ENCODE measurements at regions not wholly inside any gene's neighbourhood (a gene's known extent, or its start where the extent isn't known, plus 50 kb on each side); places are given as distances from the start of the nearest gene placed in this dataset.
"Not testable (repeated sequence)": the region's sequence is repeated elsewhere in the genome, so short reads cannot be mapped to it uniquely, and the experiment has no call there.

DNA sequence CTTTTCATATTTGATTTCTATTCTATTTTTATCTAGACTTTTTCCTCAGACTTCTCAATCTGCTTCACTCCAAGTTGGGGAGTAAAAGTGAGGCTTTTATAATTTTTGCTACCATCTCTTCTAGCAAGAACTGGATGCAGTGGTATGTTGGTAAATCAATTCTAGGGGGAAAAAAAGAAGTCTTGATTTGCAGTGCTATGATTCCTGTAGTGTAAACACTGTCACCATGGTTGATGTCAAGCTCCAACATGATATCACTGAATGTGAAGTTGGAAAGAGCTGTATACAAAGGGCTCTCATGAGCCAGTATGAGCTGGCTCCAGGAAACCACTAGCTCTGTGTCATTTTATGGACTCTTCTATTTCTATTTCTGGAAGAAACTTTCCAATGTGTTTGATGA, 439.2 kb downstream of the NTRK2 start:
- H3K27ac ChIP-seq = no peak overlapping the region
- TF ChIP-seq, protein P1, sequence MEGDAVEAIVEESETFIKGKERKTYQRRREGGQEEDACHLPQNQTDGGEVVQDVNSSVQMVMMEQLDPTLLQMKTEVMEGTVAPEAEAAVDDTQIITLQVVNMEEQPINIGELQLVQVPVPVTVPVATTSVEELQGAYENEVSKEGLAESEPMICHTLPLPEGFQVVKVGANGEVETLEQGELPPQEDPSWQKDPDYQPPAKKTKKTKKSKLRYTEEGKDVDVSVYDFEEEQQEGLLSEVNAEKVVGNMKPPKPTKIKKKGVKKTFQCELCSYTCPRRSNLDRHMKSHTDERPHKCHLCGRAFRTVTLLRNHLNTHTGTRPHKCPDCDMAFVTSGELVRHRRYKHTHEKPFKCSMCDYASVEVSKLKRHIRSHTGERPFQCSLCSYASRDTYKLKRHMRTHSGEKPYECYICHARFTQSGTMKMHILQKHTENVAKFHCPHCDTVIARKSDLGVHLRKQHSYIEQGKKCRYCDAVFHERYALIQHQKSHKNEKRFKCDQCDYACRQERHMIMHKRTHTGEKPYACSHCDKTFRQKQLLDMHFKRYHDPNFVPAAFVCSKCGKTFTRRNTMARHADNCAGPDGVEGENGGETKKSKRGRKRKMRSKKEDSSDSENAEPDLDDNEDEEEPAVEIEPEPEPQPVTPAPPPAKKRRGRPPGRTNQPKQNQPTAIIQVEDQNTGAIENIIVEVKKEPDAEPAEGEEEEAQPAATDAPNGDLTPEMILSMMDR (IDR thresholded peaks at IDR 0.05) = no peak
- no peak for TF ChIP-seq ZFX (IDR thresholded peaks at IDR 0.05; ENCODE audit: borderline replicate concordance)

GRCh38 chr9:85108229-85108628, 438.7 kb downstream of the NTRK2 start:
- no peak overlapping the region for H3K27ac ChIP-seq
- TF ChIP-seq, protein P1 (IDR thresholded peaks at IDR 0.05) = no peak
- no peak for TF ChIP-seq ZFX (IDR thresholded peaks at IDR 0.05; ENCODE audit: borderline replicate concordance)

DNA sequence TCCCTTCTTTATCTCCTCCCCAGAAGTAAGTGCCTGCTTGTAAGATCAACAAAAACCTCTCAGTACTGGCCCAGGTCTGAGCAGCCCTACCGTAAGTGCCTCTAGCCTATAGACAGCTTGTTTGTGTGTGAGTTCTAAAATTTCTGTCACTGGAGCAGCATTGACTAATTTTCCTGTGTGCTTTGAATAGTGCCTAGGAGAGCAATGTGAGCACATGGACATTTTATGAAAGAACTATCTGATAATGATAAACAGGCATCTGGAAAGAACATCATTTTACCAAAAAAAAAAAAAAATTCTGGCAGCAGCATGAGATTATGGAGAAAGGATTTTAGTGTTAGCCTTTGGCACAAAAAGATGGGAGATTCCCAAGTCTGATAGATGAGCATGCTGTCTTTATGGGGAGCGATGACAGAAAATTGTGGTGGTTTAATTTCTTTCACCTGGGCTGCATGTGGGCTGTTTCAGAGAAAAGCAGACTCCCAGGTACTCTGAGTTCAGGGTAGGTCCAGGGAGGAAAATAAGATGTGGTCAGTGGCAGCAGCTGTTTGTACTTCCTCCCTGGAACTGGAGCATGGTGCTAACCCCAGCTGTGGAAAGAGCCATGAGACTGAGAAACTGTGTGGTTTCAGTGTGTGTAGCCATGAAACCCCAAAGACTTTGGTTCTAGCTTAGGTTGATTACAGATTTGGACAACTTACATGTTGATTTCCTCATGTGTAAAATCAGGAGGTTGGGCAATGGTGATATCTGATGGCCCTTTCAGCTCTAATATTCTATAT, 419.9 kb downstream of the NTRK2 start:
- TF ChIP-seq, protein P1 (IDR thresholded peaks at IDR 0.05) = no peak
- TF ChIP-seq ZFX (IDR thresholded peaks at IDR 0.05; ENCODE audit: borderline replicate concordance) = no peak
- H3K27ac ChIP-seq = no peak overlapping the region

DNA sequence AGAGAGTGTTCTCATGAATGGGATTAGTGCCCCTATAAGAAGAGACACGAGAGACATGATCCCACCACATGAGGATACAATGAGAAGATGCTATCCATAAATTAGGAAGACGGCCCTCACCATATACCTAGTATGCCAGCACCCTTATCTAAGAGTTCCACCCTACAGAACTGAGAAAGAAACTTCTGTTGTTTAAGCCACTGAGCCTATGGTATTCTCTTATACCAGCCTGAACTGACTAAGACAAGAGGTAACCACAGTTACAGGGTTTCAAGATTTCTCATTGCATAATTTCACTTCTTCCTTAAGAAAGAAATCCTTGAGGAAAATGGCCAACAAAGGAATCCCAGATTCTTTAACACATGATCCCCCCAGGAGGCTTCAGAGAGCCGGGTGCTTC, 412.4 kb downstream of the NTRK2 start:
- H3K27ac ChIP-seq = no peak overlapping the region
- TF ChIP-seq, protein P1 (IDR thresholded peaks at IDR 0.05) = no peak
- no peak for TF ChIP-seq ZFX (IDR thresholded peaks at IDR 0.05; ENCODE audit: borderline replicate concordance)

DNA sequence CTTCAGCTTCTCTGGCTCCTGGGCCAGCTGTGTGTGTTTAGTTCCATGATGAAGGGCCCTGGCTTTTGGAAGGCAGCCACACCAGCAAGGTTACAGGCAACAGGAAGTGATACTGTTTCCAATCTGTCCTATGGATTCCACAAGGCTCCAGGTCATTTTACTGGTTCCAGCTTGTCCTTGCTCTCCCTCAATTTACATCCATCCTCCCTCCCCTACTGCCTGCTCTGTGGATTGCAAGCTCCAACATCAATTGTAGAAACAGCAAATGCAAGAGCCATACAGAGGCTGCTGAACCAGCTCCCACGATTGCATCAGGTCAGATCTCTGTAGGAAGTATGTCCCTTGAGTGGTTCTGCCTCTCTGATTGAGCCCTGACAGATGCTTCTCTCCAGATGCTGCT, 409.8 kb downstream of the NTRK2 start:
- no peak for TF ChIP-seq ZFX (IDR thresholded peaks at IDR 0.05; ENCODE audit: borderline replicate concordance)
- TF ChIP-seq, protein P1 (IDR thresholded peaks at IDR 0.05) = no peak
- no peak overlapping the region for H3K27ac ChIP-seq

DNA sequence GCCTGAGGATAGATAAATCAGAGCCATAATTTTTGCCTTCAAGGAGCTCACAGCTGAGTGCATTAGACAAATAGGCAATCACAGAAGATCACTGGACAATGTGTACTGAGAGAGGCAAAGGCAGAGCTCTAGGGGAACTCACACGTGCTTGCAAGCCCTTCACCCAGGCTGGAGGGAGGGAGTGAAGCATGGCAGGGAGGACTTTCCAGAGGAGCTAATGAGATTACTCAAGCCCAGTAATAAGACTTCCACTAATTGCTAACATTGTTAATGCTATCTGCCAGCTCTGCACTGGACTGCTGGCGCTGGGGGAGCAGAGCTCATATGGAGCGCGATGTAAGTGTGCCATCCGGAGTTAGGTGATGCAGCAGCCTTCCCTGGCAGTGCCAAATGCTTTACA, 408.4 kb downstream of the NTRK2 start:
- no peak for TF ChIP-seq ZFX (IDR thresholded peaks at IDR 0.05; ENCODE audit: borderline replicate concordance)
- TF ChIP-seq, protein P1 (IDR thresholded peaks at IDR 0.05) = no peak
- no peak overlapping the region for H3K27ac ChIP-seq

GRCh38 chr9:85077146-85077545, 407.6 kb downstream of the NTRK2 start:
- H3K27ac ChIP-seq = not testable (repeated sequence)
